ENCODE measurements at regions not wholly inside any gene's neighbourhood (a gene's known extent, or its start where the extent isn't known, plus 50 kb on each side); places are given as distances from the start of the nearest gene placed in this dataset.

DNA sequence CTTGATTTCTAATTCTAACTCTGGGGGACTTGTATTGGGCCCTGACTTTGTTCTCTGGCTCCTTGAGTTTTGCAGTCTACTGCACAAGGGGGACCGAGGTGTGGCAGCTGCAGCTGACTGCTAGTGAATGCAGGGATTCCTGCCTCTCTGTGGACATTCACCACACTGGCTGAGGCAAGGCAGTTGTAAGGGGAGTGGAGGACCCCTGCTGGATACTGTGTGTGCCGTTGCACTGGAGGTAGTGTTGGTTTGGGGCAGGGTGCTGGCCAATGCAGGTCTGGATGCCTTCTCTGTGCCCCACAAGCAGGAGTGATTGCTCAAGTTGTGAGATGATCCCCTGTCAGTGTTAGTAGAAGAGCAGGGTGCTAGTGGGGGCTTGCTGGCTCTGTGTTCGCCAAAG lies 626.1 kb downstream of the SQOR start:
- no peak for DNase-seq

DNA sequence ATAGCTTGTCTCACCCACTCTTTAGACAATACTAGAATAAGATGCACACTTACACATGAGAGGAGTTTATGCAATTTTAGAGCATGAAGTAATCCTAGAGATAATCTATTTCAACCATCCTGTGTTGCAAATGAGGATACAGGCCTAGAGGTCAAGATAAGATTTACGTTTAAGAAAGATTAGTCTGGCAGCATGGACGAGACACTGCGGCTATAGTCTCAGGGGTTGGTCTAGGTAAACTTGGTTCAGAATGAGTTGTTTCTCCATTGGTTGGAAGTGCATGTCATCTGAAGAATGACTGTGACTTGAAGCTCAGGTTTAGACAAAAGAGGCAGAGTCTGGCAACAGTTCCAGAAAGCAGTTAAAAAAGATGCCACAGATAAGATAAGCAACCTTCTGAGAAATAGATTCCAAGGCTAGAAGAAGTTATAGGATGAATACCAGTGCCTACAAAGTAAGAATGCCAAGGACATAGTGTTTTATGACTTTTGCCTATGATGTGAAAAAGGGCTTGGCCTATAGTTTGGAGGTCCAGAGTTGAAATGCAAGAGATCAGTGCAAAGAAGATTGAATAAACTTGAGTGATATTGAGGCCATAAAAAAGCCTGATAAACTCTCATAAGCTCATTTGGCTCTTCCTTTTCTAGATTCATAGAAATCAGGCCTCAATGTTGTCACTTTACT lies 631.0 kb downstream of the SQOR start:
- no peak for DNase-seq

DNA sequence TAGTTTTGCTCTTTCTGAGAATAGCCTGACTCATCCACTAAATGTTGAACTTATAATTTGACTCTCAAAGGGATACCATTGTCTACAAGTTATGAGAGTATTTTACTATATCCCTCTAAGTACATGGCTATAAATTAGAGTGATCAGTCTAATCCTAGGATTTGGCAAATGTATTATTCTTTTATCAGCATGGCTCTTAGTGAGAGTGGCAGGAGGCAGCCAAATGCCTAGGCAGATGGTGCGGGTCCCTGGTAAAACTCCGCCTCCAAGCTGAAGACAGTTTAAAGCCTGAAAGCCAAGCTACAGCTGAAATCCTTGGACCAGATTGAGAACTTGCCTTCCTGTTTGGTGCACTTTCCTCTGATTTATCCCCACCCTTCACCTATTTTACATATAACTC lies 631.8 kb downstream of the SQOR start:
- peak in 1 of 14 donors; percentile 78 for DNase-seq

DNA sequence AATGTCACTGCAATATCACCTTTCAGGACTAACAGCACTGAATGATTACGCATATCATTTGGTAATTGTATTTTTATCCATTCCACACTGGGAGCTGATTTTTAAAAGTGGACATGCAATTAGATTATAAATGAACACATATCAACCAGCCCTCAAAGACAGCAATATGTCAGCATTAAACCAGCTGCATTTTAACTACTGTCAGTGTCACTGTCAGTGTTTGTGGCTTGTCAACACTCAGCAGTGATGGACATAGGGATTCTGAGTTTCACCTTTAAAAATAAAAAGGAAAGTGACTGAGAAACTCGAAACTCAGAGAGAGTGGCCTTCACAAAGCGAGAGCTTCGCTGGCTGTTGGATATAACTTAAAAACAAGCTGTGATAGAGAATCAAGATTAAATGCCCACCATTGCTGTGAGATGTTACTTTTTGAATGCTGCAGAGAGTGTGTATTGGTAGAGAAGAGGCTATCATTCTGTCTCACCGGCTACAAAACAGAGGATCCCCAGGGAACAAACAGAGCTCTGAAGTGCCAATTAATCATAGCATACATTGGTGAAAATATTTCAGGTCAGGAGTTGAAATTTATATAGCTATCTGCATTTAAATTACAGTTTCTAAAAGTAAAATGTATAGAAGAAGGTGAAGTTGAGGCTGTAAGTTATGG lies 635.8 kb downstream of the SQOR start:
- DNase-seq = no peak

DNA sequence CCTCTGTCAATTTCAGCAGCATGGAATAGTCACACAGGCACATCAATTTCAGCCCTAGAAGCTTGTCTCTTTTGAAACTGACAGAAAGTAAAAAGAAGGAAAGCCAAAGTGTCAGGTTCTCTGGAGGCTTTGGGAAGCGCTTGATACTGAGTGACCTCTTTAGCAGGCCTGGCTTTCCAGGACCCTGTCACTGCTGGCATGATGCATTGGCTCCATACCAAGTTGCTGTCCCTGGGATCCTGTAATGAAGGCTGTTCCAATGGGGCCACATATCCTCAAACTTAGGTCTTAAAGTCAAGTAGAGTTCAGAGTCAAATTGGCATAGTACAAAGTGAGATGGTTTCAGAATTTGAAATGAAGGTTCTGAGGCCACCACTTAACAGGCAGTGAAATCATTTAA lies 640.9 kb downstream of the SQOR start:
- DNase-seq = peak in 1 of 14 donors; percentile 38

DNA sequence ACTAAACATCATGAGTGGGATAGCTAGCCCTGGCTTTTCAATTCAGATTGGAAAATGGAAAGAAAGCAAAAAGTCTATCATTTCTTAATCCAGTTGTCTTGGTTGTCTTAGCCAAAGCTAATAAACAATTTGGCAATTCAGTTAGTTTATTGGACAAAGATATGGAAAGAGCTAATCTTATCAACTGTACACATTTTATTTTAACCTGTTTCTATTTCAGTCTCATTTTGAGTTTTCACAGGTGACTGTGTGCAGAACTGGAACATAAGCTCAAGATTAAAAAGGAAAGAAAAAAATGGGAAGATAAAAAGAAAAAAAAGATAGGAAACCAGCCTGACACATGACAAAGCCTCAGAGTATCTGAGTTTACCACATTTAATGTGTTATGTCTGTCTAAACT lies 642.6 kb downstream of the SQOR start:
- DNase-seq = no peak

DNA sequence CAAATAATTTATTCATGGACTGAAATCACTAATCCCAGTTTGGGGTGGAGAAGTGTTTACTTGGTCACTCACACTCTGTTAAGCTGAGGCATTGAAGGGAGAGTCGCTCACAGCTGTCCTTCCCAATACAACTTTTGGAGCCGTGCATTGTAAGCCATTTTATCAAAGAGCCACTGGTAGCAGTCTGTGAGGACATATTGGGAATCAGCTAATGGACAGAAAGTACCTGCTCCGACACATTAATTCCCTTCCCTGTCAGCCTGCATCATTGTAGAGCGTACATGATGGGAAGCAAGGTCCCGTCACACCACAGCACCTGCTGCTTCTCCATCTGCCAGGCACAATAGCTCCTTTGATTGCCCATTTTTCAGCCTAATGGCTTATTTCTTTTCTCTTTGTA lies 643.2 kb downstream of the SQOR start:
- DNase-seq = peak in 6 of 14 donors; percentile 1 to 99 (median 5)

DNA sequence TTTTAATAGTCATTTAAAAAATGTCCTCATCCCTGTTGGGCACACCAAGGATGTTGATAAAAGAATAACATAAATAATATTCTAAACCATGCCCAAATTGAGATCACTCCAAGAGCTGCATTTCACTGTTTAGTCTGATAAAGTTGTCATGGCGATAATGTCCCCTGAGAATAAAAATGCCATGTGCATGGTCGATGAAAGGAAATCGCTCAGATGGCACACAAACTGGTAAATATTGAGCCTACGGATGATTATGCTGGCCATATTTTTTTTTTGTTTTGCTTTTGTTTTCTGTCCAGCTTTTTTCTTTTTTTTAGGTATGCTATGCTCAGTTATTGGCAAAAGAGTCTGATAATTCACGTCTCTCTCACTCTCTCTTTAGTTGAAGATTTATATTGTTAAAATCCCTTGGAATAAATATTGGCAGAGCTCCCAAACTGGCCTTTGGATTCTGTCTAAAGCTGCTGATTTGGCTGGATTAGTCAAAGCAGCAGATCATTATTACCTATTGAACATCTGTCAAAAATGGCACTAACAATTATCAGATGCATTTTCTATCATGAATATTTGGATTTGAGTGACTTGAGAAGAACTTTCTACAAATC lies 643.8 kb downstream of the SQOR start:
- DNase-seq = peak in 1 of 14 donors; percentile 97

DNA sequence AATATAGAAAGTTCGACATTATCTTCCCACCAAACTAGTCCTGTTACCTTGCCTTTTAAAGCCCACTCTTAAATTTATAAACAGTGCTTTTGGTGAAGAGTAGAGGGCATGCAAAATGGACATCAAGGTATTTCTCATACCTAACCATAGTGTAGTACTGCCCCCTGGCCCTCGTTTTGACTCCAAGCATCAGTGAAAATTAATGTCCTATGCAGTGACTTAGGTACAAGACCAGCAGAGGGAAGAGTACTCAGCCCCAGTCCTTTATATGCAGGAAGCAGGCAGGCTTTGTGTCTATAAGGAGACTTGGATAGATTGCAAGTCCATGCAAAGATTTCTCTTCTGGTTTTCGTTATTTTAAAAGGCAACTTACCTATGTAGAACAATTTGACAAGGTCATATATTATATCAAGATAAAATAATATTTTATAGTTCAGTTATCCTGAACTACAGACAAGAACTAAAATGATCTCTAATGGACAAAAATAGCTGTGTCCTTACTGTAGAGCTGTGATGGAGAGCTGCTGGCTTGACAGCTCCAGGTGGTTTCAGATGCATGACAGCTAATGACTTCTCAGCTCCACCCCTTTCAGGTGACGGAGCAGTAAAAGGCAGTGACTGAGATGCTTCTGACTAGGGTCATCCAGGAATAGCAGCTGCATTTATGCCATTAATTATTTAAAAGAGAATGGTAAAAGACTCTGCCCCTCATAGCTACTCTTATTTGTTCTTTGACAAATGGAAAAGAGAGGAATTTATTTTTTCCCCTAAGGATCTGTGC lies 646.1 kb downstream of the SQOR start:
- DNase-seq = peak in 1 of 14 donors; percentile 26

DNA sequence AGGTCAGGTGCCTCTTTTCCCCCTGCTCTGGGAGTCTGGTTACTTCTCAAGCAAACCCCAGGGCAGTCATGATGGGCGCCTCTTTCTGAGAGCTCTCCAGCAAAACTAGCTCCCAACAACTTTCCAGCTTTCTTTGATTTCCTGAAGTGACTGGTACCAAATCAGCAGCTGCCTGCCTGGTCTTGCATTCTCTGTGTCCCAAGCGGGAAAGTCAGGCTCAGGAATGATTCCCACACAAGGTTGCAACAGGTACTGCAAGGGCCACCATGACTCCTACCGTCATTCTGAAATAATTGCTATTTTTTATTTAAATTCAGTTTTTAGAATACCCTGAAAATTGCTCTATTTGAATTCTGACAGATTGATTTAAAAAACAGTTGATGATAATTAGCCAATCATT lies 658.7 kb downstream of the SQOR start:
- DNase-seq = no peak

DNA sequence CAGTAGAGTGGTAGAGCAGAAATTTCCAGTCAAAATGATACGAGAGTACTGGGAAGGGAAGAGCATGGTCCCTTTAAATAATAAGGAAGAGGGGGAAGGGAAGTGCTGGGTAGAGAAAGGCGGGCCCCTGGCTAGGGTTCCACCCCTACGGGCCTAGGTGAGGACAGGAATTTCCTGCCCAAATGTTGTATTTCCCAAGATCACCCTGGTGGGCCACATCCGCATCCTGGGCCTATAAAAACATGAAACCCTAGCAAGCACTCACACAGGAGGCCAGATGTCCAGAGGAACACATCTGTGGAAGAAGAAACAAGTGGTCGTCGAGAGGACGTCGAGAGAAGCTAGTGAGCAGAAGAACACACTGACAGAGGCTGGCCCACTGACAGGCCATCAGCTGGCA lies 661.2 kb downstream of the SQOR start:
- DNase-seq = no peak

DNA sequence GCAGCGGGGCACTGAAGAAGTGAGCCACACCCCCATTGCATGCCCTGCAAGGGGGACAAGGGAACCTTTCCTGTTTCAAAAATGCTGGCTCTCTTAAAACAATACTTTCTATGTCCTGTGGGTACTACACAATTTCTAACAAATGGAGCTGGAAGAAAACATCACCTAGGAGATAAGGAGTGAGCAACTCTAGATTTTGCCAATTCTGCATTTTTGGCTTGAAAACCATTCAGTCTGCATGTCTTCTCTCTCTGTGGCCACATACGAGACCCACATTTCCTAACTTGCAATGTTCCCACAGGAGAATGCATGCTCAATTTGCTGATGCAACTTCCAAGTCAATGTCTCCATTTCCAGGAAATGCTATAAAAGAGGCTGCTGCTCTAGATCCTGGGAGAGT lies 662.0 kb downstream of the SQOR start:
- DNase-seq = no peak

DNA sequence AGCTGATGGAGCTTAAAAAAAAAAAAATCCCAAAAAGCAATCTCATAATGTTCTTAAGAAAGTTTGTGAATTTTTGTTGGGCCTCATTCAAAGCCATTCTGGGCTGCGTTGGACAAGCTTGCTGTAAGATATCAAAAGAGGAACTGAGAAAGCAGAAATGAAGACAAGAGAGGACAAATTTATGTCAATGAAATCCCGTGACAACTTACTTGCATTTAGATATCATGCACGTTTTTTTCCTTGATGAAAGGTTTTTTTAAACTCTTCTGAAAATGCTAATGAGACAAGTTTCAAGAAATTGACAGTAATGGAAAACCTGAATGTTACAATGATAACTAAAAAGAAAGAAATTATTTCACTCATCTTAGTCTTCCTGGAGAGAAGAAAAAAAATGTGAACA lies 662.9 kb downstream of the SQOR start:
- no peak for DNase-seq

DNA sequence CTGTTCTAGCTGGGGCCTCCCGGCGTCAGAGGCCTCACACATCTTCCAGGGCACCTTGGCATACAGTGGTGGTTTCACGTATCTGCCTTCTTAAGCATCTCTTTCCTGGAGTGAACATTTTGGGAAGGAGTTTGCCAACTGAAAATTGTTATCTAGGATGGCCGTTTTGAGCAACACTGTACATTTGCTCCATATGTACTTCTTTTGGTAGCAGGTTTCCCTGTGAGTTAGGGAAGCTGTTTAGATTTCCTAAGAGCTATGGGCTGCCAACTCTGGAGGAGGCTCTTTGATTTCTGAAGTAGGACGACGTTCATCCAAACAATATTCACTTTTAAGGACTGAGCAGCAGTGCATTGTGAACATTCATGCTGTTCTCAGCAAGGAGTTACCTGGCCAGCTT lies 665.9 kb downstream of the SQOR start:
- no peak for DNase-seq

DNA sequence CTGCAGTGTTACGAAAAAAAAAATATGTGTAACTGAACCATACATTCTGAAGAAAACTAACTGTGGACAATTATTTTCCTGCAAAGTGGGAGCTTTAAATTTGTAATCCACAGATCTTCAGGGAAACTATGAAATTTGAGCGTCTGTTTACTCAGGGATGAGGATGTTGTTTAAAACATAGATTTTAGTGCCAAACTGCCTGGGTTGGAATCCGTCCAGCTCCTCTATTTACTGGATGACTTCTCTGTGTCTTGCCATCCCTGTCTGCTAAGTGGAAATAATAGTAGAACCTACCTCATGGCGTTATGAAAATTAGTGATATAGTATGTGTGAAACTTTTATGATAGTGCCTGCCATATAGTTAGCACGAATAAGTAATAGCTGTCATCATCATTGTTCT lies 666.5 kb downstream of the SQOR start:
- no peak for DNase-seq

DNA sequence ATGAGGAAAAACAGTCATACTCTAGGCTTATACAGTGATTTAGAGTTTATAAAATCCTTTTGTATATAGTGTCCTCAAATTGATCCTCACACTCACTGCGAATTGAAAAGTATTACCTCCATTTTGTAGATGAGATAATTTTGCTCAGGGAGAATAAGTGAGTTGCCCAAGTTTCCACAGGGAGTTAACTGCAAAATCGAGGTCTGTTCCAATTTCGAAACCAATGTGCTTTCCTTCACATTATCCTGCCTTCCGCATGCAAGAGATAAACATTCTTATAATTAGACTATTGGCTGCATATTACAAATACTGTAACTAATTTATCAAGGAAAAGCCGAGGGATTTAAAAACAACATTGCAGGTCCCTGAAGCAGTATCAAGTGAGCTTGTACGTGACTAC lies 667.0 kb downstream of the SQOR start:
- DNase-seq = no peak

DNA sequence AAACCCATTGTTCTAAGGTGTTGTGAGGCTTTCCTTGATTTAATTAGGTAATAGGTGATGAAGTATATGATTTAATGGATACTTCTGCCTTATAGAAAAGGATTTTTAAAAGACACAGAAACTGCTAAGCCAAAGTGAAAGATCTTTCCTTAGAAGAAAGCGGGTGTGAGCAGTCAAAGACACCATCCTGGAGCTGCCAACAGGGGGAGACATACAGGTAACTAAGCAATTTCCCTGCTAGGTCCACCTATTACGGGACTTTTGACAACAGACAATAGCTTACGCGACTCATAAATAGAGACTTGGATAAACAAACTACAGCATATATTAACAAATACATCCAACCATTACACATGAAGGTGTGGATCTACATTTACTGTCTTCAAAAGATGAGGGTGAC lies 669.5 kb downstream of the SQOR start:
- no peak for DNase-seq

DNA sequence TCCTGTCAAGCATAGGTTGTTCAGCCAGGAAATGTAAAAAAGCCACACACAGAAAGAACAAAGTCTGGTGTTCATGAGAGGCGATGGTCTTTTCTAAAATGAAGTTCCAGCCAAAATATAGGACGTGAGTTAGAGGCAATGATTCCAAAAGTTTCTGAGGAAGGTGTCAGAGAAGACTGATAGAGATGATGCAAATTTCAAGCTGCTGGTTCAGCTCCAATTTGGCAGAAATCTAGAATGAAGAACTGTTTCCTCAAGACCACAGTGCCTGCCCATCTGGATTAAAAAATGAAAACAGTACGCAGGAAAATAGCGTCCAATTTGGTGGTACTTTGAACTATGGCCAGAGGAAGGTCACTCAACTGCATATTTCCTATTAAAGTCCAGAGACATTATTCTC lies 672.9 kb downstream of the SQOR start:
- no peak for DNase-seq

DNA sequence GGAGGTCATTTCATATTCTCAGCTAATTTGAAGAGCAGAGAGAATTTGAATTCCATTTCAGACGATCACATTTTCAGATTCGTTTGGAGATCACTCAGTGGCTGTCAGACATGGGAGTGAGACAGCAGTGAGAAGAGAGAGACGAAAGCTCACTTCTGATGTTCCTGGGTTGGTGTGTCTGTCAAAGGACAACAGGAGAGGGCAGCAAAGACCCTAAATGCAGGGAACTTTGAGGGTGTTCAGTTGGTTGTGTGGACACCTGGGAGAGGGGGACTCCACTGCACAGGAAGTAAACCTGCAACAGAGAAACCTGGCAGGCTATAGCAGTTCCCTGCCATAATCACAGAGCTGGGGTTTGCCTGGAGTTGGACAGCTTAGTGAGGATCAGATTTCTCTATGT lies 675.1 kb downstream of the SQOR start:
- DNase-seq = no peak

DNA sequence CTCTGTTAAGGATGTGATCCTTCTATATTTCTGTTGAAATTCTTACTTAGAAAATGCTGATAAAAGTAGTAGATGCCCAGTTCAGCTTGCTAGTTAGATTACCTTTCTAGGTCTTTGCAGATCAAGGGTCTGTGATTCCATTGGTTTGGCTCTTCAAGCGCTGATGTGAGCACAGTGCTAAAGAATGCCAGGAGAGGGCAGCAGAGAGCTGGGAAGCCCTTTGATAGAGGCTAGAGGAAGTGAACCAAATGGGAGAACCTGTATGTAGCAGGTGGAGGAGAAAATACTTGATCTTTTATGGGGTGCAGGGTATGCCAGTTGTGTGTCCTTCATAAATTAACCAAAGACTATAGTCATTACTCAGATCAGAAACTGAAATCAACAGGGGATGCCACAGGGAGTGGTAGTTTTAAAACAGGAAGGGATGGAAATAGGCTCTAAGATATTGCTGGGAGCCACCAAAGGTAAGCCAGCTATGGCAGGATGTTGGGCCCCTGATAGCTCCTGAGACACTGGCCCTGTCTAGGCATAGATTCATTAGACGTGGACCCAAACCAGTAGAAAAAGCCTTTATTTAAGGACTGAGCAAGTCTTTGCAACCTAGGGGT lies 677.4 kb downstream of the SQOR start:
- DNase-seq = peak in 10 of 14 donors; percentile 4 to 59 (median 28)

DNA sequence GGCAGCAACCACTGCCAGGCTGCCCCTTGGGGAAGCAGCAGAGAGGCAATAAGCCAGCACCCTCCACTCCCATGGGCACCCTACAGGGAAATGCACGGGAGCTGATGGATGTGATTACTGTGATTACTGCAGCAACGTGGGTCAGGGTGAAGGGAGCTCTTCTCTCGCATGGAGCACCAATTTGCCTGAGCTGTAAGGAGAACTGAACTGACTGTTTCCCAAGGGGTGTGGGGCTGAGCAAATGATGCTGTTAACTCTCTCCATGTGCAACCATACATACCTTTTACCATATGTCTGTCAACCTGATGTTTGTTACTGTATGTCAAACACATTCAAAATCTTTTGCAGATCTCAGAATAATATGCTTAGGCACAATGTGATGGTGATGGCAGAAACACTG lies 680.6 kb downstream of the SQOR start:
- no peak for DNase-seq

DNA sequence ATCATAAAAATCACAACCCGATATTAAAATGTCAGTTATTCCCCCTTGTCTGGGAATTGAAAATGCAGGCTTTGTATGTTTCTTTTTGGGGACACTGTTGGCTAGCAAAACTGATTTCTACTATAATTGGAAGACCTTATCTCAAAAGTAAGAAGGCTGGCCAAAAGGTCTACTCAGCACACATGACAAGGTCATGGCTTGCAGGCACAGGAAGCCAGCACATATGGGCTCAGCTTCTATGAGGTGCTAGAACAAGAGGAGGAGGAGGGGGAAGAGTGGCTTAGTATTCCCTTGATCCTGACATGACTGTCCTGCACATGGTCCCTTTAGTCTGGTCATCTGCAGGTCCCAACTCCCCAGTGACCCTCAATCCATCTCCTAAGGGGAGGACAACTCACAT lies 681.2 kb downstream of the SQOR start:
- no peak for DNase-seq

DNA sequence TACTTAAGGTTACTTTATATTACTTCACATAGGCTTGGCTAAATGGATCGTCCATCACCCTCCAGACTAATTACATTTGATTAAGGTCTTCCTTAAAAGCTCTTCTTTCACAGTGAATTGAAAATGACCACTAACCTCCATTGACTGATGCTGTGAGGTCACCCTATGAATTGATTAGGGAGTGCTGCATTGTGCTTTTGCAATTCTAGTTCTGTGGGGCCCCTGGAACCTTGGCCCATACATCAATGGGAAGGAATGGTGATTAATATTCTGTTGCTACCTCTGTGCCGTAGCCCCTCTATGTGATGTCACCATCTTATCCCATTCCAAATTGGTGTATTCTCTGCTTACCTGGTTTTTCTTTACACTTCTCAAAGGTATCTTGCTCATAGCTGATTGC lies 682.2 kb downstream of the SQOR start:
- no peak for DNase-seq
